Activated CD4-positive, alpha-beta T cell treated with anti-CD3 and anti-CD28 coated beads, Interleukin-10, Interleukin-2, amounts not matched to agents 100 ng/mL and 50 ng/mL, durations not matched to agents 16 hours and 8 hours (primary cell): ENCODE measurements at regions not wholly inside any gene's neighbourhood (a gene's known extent, or its start where the extent isn't known, plus 50 kb on each side); places are given as distances from the start of the nearest gene placed in this dataset.
"Not testable (repeated sequence)": the region's sequence is repeated elsewhere in the genome, so short reads cannot be mapped to it uniquely, and the experiment has no call there.

Source experiments
- DNase-seq: peaks from one replicate; pipeline ENCODE4 v3.0.0-alpha.2; 2020

DNA sequence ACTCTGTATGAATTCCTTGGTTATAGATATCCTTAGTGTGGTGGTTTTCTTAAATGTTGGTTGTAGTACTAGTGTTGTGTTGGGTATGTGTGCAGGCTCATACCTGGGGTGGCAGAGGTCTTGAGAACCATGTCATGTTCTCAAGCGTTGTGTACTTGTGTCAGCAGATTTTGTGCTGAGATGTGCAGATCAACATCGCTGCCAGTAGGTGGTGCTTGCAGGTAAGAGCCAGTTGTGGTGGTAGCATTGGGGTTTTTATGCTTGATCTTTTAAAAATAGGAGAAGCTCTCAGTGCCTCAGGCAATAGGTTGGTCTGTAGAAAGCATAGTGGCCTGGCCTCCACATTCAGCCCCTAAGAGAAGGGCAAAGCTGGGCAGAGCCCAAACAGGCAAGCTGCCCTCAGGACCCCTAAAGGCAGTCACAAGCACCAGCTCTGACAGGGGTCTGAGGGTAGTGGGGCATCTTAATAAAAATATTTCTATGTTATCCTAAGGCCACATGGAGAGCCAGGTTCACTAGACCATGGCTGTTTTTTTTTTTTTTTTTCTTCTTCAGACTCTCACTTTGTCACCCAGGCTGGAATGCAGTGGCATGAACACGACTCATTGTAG is 164.0 kb downstream of the IL20RB start:
- peak; percentile 40 for DNase-seq

DNA sequence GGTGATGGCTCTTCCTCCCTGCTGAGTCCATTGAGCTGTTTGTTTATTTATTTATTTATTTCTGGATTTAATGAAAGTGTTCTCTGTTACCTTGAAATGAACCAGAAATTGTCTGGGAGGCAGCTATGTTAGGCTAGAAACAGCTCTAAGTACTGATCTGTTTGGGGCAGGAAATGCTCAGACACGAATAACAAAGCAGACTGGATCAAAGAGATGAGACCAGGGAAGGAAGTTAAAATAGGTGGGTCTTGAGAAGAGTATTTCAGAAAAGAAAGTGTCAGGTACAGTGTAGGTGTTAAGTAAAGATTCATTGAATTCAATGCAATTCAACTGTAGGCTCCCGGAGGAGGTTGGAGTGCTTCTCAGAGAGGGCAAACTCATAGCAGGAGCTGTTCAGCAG is 173.3 kb downstream of the IL20RB start:
- DNase-seq = no peak

DNA sequence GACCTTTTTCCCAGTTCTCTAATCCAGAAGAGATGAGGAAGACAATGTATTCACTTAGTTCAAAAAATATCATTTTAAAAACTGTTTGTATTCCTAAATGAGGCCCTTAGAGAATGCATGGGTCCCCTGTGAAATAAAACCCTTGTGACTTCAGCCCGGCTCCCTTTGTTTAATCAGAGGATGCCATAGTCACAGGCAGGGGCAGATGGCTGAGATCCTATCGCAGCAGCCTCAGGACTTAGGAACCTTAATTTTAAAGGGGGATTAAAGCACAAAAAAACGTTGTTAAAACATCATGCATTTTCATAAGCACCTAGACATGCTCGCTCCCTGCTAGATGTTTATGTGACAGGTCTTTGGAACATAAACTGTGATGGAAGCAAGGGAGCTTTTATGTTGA is 176.6 kb downstream of the IL20RB start:
- no peak for DNase-seq

DNA sequence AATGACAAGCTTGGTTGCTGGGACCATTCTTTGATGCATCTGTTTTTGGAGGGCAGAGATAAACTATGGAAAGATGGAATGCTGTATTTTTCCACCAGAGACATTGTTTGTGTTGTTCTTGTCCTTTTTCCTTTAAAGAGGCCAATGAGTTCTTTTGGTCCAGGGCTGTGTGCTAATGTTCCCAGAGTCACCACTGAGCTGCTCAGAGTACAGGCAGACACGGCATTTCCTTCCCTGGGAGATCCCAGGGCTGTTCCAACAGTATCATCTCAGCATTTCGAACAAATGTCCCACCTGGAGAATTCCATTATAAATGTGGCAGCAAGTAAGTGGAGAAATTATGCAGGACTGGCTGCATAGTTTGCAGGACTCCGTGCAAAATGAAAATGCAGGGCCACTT is 190.6 kb downstream of the IL20RB start:
- no peak for DNase-seq

DNA sequence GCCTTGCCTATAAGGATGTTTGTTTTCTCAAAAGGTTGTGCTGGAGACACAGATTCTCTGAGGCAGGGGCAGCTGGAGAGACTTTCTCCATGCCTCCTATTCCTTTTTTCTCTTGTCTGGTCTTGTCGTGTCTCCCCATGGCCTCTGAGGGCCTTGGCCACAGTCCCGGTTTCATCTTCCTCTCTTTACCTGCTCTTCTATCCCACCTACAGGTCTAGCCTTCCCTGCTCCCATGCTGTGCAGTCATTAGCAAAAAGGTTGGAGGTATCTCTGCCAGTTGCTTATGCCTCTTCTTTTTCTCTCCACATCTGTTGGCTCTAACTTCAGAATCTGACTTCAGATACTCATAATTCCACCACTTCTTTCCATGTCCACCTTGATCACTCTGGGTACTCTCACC is 191.1 kb downstream of the IL20RB start:
- DNase-seq = no peak

DNA sequence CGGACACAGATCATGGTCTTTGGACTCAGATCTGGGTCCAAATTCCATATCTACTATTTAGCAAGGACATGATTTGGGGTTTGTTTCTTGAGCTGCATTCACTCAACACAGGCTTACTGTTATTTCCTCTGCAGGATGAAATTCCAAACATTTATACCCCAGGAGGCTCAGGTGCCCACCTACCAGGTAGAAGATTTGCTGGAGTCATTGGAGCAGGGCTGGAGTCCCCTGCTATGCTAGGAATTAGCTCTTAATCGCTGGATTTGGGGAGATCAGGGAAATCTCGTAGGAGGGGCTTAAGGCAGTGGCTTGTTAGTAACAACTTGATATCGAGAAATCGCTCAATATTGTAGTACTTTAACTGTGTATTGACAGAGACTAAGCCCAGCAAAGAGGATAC is 193.0 kb downstream of the IL20RB start:
- DNase-seq = no peak

DNA sequence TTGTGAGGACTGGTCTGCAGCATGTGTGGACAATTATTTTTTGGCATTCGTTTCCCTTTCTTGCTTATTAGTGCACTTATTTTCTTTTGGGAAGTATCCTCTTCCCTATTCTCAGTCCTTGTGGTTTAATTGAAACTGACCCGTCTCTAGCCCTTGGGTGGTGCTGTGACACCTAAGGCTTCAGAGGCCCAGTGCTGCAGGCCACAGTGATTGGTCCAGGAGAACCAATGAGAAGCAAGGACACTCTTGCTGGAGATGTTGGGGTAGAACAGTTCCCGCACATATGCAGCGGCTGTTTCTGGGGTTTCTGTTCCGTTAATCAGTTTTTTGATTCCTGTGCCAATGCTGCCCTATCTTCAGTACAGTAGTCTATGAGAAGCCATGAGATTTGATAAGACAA is 195.3 kb downstream of the IL20RB start:
- not testable (repeated sequence) for DNase-seq

DNA sequence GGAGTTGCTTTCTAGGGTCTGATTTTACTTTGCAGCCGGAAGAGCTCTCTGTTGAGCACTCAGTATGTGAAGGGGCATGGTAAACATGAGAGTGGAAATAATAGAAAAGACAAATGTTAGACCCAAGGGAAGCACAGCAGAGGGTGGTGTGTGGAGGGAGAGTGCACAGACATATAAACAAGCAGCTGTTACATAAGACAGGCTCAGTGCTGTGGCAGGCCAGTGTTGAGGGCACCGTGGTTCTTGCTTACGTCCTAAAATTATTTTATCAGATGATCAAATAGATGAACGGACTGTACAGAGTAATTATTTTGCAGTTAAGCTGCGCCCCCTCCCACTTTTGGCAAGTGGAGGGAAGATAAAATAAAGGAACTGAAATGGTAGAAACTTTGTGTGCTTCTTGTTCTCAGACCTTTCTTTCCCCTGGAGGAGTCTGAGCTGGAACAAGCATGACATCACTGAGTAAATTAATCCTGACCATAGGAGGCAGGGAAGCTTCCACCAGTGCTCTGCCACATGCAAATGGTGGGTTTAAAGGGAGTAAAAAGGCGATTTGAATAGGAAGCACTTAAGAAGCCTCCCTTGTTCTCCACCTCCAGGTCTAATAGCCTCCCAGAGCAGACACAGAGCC is 205.6 kb downstream of the IL20RB start:
- no peak for DNase-seq

DNA sequence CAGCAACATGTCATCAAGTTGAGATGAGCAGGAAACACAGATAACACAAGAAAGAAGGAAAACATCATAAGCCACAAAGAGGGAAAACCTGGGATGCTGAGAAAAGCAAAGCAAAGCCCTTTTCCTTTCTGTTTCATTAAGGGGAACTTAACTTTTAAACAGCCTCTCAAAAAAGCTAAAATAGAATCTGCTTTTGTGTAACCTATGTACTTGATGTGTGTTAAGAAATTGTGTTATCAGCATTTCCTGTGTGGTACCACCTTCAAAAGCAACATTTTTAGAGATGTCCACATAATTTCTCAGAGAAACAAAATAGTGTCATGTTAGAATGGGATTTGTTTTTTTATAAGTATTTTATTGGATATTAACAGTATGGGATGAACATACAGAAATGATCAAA is 206.2 kb downstream of the IL20RB start:
- no peak for DNase-seq

DNA sequence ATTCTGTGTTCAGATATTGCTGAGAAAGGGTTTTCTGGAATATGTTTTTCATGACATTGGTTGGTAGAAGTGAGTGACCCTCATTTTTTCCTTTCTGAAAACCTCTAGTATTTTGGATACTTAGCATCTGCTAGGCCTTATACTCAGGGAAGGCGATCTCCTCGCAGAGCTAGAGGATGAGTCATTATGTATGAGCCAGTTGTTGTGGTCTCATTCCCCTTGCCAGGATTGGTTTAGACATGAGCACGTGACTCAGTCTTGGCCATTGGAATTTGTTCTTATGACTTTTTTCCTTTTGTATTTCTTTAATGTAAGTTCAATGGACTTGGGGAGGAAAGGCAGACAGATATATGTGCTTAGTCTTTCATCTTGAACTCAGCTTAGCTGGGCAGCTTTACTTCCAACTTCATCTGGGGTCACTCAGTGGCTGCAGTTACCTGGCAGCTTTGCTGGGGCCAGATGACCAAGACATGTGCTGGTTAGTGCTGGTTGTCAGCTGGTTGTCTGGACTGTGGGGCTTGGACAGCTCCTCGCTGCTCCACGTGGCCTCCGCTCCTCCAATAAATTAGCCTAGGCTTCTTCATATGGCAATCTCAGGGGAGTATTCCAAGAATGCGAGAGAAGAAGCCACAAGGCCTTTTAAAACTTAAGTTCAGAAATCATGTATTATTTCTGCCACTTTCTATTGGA is 207.5 kb downstream of the IL20RB start:
- no peak for DNase-seq

DNA sequence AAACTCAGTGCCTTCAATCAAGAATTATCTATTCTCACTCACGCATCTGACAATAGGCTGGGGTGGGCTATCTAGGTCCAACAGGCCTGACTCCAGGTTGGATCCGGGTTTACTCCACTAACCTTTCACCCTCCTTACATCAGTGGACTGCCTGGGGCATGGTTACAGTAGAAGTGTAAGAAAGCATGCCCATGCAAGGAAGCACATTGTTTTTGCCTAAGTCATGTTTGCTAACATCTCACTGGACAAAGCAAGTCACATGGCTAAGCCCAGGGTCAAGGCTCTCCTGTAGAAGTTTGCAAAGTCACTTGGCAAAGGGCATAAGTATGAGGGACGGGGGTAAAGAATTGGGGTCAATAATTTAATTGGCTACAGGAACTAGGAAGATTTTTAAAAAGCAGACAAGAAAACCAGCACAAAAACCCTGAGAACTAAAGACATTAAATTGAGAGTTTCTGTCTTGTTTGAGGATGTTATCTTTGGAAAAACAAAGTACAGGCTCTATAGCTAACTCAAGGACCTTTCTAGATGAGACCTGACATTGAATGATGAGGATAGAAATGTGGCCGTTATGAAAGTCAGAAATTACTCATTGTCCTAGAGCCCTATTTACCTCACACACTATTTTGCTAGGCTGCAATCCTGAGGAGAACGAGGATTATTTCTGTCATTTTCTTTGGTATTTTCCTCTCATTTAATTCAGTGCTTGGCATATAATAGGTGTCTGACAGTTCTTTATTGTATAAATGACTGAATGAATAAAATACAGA is 214.2 kb downstream of the IL20RB start:
- no peak for DNase-seq

DNA sequence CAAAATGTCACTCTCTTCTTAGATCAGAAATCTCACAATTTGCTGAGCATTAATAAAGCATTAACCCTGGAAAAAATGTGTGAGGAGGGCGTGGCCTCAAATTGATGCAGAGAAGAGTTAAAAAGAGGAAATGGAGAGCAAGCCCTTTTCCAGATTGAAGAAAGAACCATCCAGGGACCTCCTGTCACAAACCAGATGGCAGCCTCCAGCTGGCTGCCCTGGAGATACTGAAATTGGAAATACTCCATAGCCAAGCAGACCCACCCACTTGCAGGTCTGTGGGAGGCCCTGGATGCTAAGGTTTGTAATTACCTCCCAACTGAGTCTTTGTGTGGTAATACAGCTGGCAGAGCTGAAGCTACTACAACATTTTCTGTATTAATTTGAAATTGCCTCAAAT is 214.9 kb downstream of the IL20RB start:
- DNase-seq = no peak

DNA sequence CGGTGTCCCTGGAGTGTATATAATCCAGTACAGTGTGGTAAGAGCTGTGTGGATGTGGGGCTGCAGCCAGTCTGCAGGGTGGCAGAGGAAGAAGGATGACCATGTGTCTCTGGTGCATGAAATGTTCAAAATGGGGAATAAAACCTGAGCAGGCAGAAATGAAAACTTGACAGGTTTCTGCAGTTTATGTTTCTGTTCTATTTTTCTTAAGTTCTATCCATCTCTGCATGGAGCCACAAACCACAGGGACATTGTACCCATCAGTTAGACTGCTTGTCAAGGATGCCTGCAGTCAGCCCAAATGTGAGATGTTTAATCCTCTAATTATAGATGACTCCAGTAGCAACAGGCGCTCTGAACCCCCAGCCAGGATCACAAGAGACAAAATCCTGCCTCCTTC is 216.7 kb downstream of the IL20RB start:
- no peak for DNase-seq

DNA sequence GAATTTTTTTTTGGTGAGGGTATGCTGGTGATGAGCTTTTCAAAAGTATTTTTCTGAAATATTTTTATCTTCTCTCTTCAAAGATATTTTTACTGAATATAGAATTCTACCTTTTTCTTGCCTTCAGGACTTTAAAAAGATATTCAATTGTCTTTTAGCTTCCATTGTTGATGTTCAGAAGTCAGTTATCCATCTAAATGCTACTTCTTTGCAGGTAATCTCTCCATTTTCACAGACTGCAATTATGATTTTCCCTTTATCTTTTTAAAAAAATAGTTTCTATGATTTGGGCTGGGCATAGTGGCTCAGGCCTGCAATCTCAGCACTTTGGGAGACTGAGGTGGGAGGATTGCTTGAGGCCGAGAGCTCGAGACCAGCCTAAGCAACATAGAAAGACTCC is 222.4 kb downstream of the IL20RB start:
- DNase-seq = no peak

DNA sequence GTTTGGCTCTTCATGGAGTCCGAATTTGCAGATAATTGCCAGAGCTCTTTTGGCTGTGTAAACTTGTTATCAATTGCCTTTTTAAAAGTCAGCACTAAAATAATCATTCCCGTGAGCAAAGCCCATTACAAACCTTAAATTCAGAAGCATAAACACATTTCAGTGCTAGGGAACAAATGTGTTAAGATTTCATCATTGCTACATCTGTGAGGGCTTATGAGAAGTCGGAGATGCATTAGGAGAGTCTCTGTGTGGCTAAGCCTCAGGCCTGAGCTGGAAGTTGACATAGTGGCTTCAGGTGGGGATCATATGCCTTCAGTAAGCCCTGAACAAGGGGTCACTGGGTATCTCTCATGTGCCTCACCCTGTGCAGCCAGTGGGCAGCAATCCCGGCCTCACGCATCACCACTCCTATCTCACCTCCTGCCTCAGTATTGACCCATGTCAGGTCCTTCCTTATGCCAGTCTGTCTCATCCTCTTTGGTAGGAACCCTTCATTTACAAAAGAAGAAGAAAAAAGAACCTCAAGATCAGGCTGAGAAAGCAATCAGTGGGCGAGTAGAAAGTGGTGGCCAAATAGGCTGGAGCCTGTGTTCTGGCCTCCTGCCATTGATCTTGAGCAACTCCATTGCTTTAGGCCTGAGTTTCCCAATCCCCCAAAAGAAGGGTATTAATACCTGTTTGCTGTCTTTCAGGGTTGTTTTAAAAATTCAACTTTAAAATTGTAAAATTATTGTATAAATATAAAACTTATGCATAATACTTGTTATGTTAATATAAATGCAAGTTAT is 233.5 kb downstream of the IL20RB start:
- DNase-seq = no peak

DNA sequence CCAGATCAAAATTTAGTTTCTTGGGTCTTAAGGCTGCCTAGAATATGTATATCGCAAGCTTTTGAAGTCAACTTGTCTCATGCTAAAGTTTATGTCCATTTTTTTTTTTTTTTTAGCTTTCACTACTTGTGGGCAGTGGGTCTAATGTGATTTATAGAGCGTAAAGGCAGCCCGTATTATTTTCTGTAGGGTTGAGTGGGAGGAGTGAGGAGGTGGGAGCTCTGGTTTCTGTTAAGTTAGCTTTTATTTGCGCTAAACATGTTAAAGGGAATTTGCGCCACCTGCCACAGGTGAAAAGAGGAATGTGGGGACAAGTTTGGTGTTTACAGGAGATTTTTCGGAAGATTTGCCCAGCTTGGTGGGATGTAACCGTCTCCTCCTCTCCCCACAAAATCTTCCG is 234.2 kb downstream of the IL20RB start:
- DNase-seq = no peak

DNA sequence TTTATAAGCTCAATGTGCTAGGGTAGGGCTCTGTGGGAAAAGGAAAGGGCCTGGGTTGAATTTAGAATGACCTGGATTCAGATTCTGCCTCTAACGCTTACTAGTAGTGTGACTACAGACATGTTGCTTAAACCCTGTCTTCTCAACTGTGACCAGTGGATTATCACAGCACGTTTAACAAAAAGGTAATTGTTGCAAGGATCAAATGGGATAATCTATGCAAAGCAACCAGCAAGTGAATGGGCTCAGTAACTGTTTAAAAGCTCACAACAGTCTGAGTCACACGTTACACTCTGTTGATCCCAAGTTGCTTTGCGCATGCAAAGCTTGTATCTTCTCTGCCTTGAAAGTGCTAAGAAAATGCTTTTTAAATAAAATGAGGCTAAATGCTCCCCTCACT is 236.5 kb downstream of the IL20RB start:
- DNase-seq = no peak

DNA sequence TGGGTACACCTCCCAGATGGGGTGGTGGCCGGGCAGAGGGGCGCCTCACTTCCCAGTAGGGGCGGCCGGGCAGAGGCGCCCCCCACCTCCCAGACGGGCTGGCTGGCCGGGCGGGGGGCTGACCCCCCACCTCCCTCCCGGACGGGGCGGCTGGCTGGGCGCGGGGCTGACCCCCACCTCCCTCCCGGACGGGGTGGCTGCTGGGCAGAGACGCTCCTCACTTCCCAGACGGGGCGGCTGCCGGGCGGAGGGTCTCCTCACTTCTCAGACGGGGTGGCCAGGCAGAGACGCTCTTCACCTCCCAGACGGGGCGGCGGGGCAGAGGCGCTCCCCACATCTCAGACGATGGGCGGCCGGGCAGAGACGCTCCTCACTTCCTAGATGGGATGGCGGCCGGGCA is 240.6 kb downstream of the IL20RB start:
- not testable (repeated sequence) for DNase-seq

DNA sequence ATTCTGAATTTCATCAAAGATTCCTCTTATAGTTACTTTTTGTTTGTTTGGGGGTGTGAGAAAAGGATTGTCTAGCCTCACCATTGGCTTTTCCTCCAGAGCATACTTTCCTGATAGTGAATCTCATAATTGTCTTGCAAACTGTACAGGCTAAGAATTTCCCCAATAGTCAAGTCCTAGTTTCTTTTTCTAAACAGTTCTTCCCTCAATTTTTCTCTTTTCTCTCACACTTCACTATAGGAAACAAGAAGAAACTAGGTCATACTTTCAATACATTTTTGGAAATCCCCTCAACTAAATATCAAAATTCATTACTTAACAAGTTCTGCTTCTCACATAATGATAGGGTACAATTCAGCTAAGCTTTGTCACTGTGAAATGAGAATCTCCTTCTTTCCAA is 241.9 kb downstream of the IL20RB start:
- DNase-seq = no peak

DNA sequence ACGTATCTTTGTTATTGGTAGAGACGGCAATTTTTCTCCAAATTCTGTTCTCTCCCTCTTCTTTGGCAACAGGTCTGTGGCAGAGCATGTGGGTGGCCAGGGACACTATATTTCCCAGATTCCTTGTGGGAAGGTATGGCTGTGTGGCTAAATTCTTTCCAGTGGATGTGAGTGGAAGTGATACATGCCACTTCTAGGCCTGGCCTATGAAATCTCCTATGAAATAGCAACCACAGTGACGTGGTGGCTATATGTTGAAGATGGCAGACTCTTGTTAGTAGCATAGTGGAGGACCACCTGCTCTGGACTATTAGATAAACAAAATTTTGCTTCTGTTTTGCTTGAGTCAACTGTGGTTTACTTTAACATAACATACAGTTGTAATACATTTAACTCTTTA is 243.3 kb downstream of the IL20RB start:
- no peak for DNase-seq

DNA sequence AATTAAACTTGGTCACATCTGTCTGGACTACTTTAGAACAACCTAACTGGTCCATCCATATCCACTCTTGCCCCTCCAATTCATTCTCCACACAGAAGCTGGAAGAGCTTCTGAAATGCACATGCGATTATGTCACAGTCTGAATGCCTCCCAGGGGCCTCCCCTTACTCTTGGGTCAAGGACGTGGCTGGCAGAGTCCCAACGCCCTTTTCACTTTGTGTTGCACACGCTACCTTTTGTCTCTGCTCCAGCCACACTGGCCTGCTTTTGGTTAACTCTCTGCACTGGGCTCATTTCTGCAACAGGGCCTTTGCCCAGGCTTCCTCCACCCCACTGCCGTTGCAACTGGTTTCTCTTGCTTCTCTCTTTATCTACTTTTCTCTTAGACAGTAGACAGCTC is 245.2 kb downstream of the IL20RB start:
- no peak for DNase-seq

DNA sequence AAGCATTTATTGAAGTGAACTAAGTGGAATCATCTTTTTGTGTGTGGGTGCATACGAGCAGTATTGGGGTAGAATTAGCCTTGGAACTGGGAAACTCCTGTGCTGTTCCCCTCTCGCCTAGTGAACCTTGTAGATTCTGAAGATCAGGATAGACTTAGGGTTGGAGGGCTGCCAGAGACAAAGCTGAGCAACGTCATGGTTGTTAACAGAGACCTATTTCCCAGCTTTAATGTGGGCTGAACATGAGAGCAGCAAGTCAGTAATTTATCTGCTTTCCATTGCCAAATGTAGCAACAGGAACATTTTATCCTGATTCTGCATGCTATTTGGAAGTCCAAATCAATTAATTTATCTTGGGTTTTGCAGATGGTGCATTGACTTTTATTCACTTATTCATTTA is 246.6 kb downstream of the IL20RB start:
- DNase-seq = no peak

DNA sequence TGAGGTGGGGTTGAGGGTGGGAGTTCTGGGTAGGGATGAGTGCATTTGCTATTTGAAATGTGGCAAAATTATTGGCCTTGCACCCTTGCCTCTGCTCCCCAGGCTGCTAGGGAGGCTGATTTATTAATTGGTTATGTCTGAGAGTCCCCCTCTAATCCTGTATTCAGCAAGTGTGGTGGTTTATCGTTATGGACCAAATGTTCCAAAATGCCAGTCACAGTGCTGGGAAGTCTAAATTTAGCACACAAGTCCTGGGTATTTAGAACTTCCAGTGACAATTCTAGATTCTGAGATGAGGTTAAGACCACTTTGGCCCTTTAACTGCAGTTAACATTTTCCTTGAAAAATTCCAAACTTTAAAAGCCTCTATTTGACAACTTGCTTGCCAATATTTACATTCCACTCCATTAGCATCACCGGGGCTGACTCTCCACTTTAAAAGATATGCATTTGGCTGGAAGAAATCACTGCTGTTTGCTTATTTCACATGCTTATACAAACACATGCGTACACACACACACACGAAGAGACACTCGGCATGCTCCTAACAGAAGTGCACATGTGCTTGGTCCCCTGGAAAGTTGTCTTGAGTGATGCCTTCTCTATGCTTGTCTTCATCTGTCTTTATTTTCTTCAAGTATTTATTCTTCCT is 247.7 kb downstream of the IL20RB start:
- no peak for DNase-seq
